HEK293 (cell line): ENCODE measurements at regions not wholly inside any gene's neighbourhood (a gene's known extent, or its start where the extent isn't known, plus 50 kb on each side); places are given as distances from the start of the nearest gene placed in this dataset.

ENCODE experiments used
- CTCF ChIA-PET: fragments of 350-600 bp; formaldehyde crosslinking; extraction: SDS; loops from one replicate; lab custom pipeline; 2021; ENCODE audit warnings: antibody characterized with exemption; lab: Yijun Ruan, JAX
- POLR2A ChIA-PET: fragments of 300-600 bp; formaldehyde crosslinking; extraction: SDS; loops from one replicate; lab custom pipeline; 2020; ENCODE audit warnings: antibody characterized with exemption, inconsistent platforms; lab: Yijun Ruan, JAX
- H3K27ac ChIP-seq: fragments of 200-500 bp; sonication (Bioruptor generic); 2 replicates; pipeline ENCODE4 v1.5.1; 2014; ENCODE audit warnings: low read depth, low read length, control low read depth, inconsistent platforms; ENCODE audit errors: extremely low read depth
- H3K36me3 ChIP-seq, 2 experiments: fragments of 200-500 bp in 1 of 2; sonication (Bioruptor generic) in 1 of 2; 1 replicate in 1 of 2; 2 replicates in 1 of 2; pipeline ENCODE4 v1.5.1; 2014 to 2017; ENCODE audit warnings: inconsistent platforms in 2 of 2, low read length in 2 of 2; ENCODE audit not compliant: control insufficient read depth in 2 of 2, insufficient read depth in 1 of 2
- H3K4me1 ChIP-seq: fragments of 200-500 bp; sonication (Bioruptor generic); 2 replicates; pipeline ENCODE4 v1.5.1; 2014; ENCODE audit warnings: mild to moderate bottlenecking, low read length, inconsistent platforms; ENCODE audit not compliant: control insufficient read depth, insufficient read depth
- H3K4me3 ChIP-seq: 2 replicates; pipeline ENCODE4 v1.5.1; 2011; ENCODE audit warnings: low read depth, mild to moderate bottlenecking, control low read depth, low read length, moderate library complexity
- H3K9me3 ChIP-seq: fragments of 200-500 bp; sonication (Bioruptor generic); 2 replicates; pipeline ENCODE4 v1.5.1; 2014; ENCODE audit warnings: low read depth, low read length, inconsistent platforms; ENCODE audit not compliant: control insufficient read depth, insufficient read depth
- KLF9 ChIP-seq: fragments of 450-650 bp; formaldehyde crosslinking; IDR thresholded peaks from 2 replicates; pipeline ENCODE4 v1.5.1; 2016; ENCODE audit warnings: missing biosample characterization, missing genetic modification characterization, low read depth
- OSR2 ChIP-seq: fragments of 450-650 bp; formaldehyde crosslinking; IDR thresholded peaks from 2 replicates; pipeline ENCODE4 v1.5.1; 2016; ENCODE audit warnings: missing biosample characterization, missing genetic modification characterization
- ZBTB26 ChIP-seq: fragments of 450-650 bp; formaldehyde crosslinking; optimal IDR thresholded peaks from 2 replicates; pipeline ENCODE3; 2016; ENCODE audit warnings: missing biosample characterization, mild to moderate bottlenecking, missing genetic modification characterization
- ZBTB49 ChIP-seq: fragments of 450-650 bp; formaldehyde crosslinking; IDR thresholded peaks from 2 replicates; pipeline ENCODE4 v1.5.1; 2016; ENCODE audit warnings: missing biosample characterization, missing genetic modification characterization, low read depth
- ZNF16 ChIP-seq: fragments of 450-650 bp; formaldehyde crosslinking; IDR thresholded peaks from 2 replicates; pipeline ENCODE4 v1.5.1; 2016; ENCODE audit warnings: low read depth, missing biosample characterization, missing genetic modification characterization
- ZNF248 ChIP-seq: fragments of 450-650 bp; formaldehyde crosslinking; IDR thresholded peaks from 2 replicates; pipeline ENCODE4 v1.5.1; 2017; ENCODE audit warnings: missing biosample characterization, missing genetic modification characterization
- ZNF48 ChIP-seq: fragments of 450-650 bp; formaldehyde crosslinking; IDR thresholded peaks from 2 replicates; pipeline ENCODE4 v1.5.1; 2016; ENCODE audit warnings: missing biosample characterization, missing genetic modification characterization
- ZNF513 ChIP-seq: fragments of 450-650 bp; IDR thresholded peaks from 2 replicates; pipeline ENCODE4 v1.5.1; 2018; ENCODE audit warnings: missing biosample characterization, missing genetic modification characterization
- ZNF549 ChIP-seq: fragments of 450-650 bp; IDR thresholded peaks from 2 replicates; pipeline ENCODE4 v1.5.1; 2018; ENCODE audit warnings: missing biosample characterization, missing genetic modification characterization, mild to moderate bottlenecking, inconsistent platforms, moderate library complexity
- ZNF555 ChIP-seq: fragments of 450-650 bp; formaldehyde crosslinking; conservative IDR thresholded peaks from 2 replicates; pipeline ENCODE4 v1.5.1; 2017; ENCODE audit warnings: missing biosample characterization, mild to moderate bottlenecking, missing genetic modification characterization, inconsistent platforms
- ZNF571 ChIP-seq: fragments of 450-650 bp; formaldehyde crosslinking; IDR thresholded peaks from 2 replicates; pipeline ENCODE4 v1.5.0; 2017; ENCODE audit warnings: missing biosample characterization, missing genetic modification characterization
- ZNF596 ChIP-seq: fragments of 450-650 bp; IDR thresholded peaks from 2 replicates; pipeline ENCODE4 v1.5.0; 2018; ENCODE audit warnings: missing biosample characterization, mild to moderate bottlenecking, missing genetic modification characterization, moderate library complexity
- ZNF626 ChIP-seq: fragments of 450-650 bp; sonication (Bioruptor Pico); formaldehyde crosslinking; IDR thresholded peaks from 2 replicates; pipeline ENCODE4 v1.5.1; 2018; ENCODE audit warnings: missing biosample characterization, missing genetic modification characterization, inconsistent platforms
- ZNF677 ChIP-seq: fragments of 450-650 bp; IDR thresholded peaks from 2 replicates; pipeline ENCODE4 v1.5.0; 2018; ENCODE audit warnings: missing biosample characterization, mild to moderate bottlenecking, missing genetic modification characterization, moderate library complexity
- ZSCAN23 ChIP-seq: fragments of 450-650 bp; formaldehyde crosslinking; IDR thresholded peaks from 2 replicates; pipeline ENCODE4 v1.5.1; 2016; ENCODE audit warnings: missing biosample characterization, missing genetic modification characterization
- TF ChIP-seq, protein P1 (sequence below): fragments of 450-650 bp; formaldehyde crosslinking; IDR thresholded peaks from 2 replicates; pipeline ENCODE4 v1.5.1; 2016; ENCODE audit warnings: missing biosample characterization, missing genetic modification characterization
- TF ChIP-seq, protein P2 (sequence below): fragments of 450-650 bp; formaldehyde crosslinking; conservative IDR thresholded peaks from 2 replicates; pipeline ENCODE4 v1.5.1; 2016; ENCODE audit warnings: low read depth, missing biosample characterization, missing genetic modification characterization

- Histone ChIP-seq H3K36me3 (no peaks in the 10 kb centered on the region), H3K9me3 (no peaks in the 10 kb centered on the region), H3K4me1 (no peaks in the 10 kb centered on the region), H3K27ac (no peak overlapping the region), H3K4me3 (no peak overlapping the region)
- ChIA-PET POLR2A (no interaction called here), CTCF (interaction anchor here (1.2 to 1.4 kb wide), 2 partner anchors 13 to 43 kb away, joined by 3 to 4 read pairs; no protein-coding TSS in a partner anchor)
- TF ChIP-seq ZNF16 (tag by site-specific recombination) (no peak), ZSCAN23 (no peak), ZNF677 (tag by site-specific recombination) (no peak), ZNF555 (tag by site-specific recombination) (no peak), ZNF48 (no peak), ZNF626 (tag by site-specific recombination) (no peak), ZNF571 (tag by site-specific recombination) (no peak), ZBTB26 (tag by site-specific recombination) (no peak), KLF9 (tag by site-specific recombination) (no peak), OSR2 (tag by site-specific recombination) (no peak), ZNF549 (tag by site-specific recombination) (no peak), ZNF513 (tag by site-specific recombination) (no peak), ZNF248 (tag by site-specific recombination) (no peak), ZNF596 (tag by site-specific recombination) (no peak), ZBTB49 (tag by site-specific recombination) (no peak)
- TF ChIP-seq, protein P1, sequence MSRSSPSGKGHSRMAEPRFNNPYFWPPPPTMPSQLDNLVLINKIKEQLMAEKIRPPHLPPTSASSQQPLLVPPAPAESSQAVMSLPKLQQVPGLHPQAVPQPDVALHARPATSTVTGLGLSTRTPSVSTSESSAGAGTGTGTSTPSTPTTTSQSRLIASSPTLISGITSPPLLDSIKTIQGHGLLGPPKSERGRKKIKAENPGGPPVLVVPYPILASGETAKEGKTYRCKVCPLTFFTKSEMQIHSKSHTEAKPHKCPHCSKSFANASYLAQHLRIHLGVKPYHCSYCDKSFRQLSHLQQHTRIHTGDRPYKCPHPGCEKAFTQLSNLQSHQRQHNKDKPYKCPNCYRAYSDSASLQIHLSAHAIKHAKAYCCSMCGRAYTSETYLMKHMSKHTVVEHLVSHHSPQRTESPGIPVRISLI (tag by site-specific recombination): no peak
- TF ChIP-seq, protein P2, sequence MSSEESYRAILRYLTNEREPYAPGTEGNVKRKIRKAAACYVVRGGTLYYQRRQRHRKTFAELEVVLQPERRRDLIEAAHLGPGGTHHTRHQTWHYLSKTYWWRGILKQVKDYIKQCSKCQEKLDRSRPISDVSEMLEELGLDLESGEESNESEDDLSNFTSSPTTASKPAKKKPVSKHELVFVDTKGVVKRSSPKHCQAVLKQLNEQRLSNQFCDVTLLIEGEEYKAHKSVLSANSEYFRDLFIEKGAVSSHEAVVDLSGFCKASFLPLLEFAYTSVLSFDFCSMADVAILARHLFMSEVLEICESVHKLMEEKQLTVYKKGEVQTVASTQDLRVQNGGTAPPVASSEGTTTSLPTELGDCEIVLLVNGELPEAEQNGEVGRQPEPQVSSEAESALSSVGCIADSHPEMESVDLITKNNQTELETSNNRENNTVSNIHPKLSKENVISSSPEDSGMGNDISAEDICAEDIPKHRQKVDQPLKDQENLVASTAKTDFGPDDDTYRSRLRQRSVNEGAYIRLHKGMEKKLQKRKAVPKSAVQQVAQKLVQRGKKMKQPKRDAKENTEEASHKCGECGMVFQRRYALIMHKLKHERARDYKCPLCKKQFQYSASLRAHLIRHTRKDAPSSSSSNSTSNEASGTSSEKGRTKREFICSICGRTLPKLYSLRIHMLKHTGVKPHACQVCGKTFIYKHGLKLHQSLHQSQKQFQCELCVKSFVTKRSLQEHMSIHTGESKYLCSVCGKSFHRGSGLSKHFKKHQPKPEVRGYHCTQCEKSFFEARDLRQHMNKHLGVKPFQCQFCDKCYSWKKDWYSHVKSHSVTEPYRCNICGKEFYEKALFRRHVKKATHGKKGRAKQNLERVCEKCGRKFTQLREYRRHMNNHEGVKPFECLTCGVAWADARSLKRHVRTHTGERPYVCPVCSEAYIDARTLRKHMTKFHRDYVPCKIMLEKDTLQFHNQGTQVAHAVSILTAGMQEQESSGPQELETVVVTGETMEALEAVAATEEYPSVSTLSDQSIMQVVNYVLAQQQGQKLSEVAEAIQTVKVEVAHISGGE: no peak
Observed at GRCh38 chr7:25522727-25523126, 294.4 kb upstream of the NPVF start.
